T-helper 1 cell treated with Interleukin-12 subunit alpha and Interleukin-12 subunit beta and Interleukin-4 antibody, amounts not matched to agents 30 ng/mL and 1 ng/mL, for 36 hours (primary cell): ENCODE measurements at regions not wholly inside any gene's neighbourhood (a gene's known extent, or its start where the extent isn't known, plus 50 kb on each side); places are given as distances from the start of the nearest gene placed in this dataset.

Source experiments
- intact Hi-C: fragments of 100-400 bp; cut with micrococcal nuclease; formaldehyde crosslinking; loops from one replicate; pipeline ENCODE4 v1.15.1; 2024

DNA sequence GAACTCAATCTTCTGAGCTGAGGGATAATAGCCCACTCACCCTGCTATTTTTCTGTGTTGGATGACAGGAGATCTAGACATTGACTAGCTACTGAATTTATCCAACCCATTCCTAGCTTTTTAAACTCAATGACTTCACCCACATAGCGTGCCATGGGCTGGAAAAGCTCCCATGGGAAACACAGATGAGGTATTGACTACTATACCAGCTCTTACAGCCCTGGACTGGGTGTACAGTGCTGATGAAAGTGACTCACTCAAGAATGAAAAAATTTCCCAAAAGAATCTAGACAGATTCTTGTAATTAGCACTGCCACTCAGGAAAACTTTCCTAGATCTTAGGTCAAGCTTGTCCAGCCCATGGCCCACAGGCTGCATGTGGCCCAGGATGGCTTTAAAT lies 72.7 kb upstream of the NREP start:
- intact Hi-C loops: no loop called here

- intact Hi-C loops: no loop called here
Measured at GRCh38 chr5:111826064-111826463, 69.1 kb upstream of the NREP start.

GRCh38 chr5:111820072-111820471 lies 63.1 kb upstream of the NREP start:
- intact Hi-C loops: no loop called here

DNA sequence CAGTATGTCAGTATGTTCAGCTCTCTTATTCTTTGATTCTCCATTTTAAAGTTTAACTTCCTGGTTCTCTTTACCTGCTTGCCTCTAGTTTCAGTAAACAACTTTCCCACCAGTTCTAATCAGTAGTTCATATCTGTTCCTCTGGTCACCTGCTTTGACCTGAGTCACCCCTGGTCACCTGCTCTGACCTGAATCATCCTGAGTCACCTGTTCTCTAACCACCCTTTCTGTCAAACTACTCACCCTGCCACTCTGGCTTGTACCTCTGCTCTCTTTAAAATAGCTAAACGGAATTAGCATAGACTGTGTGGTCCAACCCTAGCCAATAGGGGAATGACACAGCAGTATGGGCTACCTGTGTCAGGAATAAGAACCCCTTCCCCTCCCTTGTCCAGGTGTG lies 62.0 kb upstream of the NREP start:
- intact Hi-C loops: loop anchor here (2.0 kb wide), 1 partner anchor 268 kb away; no protein-coding TSS in a partner anchor

DNA sequence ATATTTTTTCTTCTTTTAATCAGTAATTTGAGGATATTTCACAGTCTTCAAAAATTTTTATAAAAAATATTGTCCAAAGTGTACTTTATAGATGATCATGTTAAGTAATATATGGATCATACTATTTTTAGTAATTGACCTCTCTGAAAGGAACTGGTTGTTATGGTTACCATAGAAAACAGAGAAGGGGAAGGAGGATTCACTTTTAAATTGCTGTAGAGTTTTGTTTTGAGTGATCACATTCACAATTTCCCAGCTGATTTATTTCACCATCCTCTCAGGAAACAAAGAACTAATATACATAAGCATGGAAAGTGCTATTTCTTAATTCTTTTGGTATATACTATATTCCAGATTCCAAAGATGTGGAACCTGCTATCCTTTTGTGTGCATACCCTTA lies 56.5 kb upstream of the NREP start:
- intact Hi-C loops: no loop called here

DNA sequence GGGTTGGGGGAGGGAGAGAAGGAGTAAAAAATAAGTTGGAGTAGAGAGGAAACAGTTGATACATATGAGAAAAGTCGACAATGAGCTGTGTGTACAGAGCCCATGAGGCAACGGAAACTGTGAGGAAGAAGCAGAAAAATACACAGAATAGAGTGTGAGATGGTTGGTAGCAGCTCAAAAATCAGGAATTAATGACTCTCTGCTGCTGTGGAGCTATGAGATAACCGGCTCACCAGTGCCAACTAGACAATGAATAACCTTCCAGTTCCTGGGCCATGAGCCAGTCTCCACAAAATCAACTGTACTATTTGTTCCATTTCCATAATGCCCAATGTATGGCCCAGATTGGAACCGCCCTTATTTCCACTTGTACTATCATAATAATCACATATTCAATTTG lies 53.1 kb upstream of the NREP start:
- intact Hi-C loops: no loop called here
